ENCODE measurements at regions not wholly inside any gene's neighbourhood (a gene's known extent, or its start where the extent isn't known, plus 50 kb on each side); places are given as distances from the start of the nearest gene placed in this dataset.

- TF ChIP-seq CTCF (IDR thresholded peaks at IDR 0.05; ENCODE audit: insufficient read depth, low read depth, low read length) (peak; percentile 74), EZH2 (IDR thresholded peaks at IDR 0.05; ENCODE audit: insufficient read depth, low read length) (no peak)
Observed at GRCh38 chr5:60287174-60287771, 393.7 kb upstream of the PDE4D start.
